CD4-positive, alpha-beta T cell treated with Interleukin-21 for 1 hour (primary cell): ENCODE measurements at regions not wholly inside any gene's neighbourhood (a gene's known extent, or its start where the extent isn't known, plus 50 kb on each side); places are given as distances from the start of the nearest gene placed in this dataset.
"Not testable (repeated sequence)": the region's sequence is repeated elsewhere in the genome, so short reads cannot be mapped to it uniquely, and the experiment has no call there.

ENCODE experiments used
- DNase-seq: peaks from one replicate; pipeline ENCODE4 v3.0.0-alpha.2; 2020

DNA sequence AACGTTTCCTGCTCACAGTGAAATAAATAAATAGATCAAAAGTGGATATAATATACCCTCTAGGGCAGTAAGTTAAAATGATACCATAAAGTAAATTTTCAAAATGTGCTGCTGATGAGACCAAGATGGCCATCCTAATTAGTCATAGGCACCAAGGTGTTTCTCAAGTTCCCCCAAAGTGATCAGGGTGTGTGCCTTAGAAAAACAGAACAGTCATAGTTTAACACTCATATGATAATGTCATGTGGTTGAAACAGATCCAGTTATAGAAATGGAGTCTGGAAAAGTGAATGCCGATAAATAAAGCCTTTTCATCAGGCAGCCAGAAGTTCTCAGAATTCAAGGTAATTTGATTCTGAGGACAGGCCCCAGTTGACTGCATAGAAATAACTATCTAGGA is 161.5 kb upstream of the CDKN2B start:
- no peak for DNase-seq

DNA sequence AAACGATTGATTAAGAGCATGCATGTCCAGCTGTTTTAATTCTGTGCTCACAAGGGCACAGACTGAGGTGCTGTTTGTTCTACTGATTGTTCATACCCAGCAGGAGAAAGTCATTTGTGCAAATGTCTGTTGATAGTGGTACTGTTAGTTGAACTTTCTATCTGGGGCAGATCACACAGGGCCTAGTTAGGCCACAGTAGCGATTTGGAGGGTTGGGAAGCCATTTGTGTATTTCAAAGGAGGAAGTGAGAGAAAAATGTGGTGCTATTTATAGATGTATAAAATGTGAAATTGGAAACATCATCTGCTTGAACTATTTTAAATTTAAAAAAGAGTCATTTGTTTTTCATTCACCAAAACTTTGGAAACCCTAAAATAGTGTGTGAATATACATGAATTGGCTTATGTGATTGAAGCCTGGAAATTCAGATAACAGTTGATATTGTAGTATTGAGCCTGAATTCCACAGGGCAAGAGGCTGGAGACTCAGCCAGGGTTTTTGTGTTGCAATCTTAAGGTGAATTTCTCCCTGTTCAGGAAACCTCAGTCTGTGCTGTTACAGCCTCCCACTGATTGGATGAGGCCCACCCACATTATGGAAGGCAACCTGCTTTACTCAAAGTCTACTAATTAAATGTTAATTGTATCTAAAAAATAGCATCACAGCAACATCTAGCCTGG is 162.0 kb upstream of the CDKN2B start:
- DNase-seq, result no peak

DNA sequence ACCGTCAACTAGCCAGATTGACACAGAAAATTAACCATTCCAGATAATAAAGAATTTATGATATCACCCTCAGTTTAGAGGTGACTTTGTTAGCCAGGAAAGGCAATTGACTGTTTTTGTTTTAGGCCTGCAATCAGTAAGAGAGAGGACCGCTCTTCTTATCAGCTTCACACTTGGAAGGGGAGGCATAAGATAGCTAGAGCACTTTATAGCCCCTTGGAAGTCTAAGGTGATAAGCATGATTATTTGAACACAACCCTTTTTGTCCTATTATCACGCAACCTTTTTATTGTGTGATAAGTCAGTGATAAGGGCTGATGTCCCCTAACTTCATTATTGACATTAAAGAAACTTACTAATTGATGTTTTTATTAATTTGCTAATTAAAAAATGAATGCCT is 162.6 kb upstream of the CDKN2B start:
- DNase-seq, result no peak

- DNase-seq, result no peak
Observed at GRCh38 chr9:22173908-22174307, 164.8 kb upstream of the CDKN2B start.

GRCh38 chr9:22175972-22176545 is 167.0 kb upstream of the CDKN2B start:
- no peak for DNase-seq

GRCh38 chr9:22181021-22181420 is 171.9 kb upstream of the CDKN2B start:
- not testable (repeated sequence) for DNase-seq

DNA sequence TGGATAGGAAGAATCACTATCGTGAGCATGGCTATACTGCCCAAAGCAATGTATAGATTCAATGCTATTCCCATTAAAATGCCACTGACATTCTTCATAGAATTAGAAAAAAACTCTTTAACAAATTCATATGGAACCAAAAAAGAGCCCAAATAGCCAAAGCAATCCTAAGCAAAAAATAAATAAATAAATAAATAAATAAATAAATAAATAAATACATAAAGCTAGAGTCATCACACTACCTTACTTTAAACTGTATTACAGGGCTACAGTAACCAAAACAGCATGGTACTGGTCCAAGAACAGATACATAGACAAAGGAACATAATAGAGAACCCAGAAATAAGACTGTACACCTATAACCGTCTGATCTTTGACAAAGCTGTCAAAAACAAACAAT is 180.4 kb upstream of the CDKN2B start:
- DNase-seq, result no peak

DNA sequence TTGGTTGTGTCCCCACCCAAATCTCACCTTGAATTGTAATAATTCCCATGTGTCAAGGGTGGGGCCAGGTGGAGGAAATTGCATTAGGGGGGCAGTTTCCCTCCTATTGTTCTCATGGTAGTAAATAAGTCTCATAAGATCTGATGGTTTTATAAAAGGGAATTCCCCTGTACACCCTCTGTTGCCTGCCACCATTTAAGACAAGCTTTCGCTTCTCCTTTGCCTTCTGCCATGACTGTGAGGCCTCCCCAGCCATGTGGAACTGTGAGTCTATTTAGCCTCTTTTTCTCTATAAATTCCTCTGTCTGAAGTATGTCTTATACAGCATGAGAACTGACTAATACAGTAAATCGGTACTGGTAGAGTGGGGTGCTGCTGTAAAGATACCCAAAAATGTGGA is 187.9 kb upstream of the CDKN2B start:
- DNase-seq, result not testable (repeated sequence)

DNA sequence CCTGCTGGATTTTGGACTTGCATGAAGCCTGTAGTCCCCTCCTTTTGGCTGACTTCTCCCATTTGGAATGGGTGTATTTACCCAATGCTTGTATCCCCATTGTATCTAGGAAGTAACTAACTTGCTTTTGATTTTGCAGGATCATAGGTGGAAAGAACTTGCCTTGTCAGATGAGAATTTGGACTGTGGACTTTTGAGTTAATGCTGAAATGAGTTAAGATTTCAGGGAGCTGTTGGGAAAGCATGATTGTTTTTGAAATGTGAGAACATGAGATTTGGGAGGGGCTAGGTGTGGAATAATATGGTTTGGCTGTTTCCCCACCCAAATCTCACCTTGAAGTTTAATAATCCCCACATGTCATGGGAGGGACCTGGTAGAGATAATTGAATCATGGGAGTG is 189.6 kb upstream of the CDKN2B start:
- DNase-seq, result no peak

- no peak for DNase-seq
Observed at GRCh38 chr9:22201256-22201655, 192.2 kb upstream of the CDKN2B start.

GRCh38 chr9:22203371-22204138 is 194.4 kb upstream of the CDKN2B start:
- no peak for DNase-seq

DNA sequence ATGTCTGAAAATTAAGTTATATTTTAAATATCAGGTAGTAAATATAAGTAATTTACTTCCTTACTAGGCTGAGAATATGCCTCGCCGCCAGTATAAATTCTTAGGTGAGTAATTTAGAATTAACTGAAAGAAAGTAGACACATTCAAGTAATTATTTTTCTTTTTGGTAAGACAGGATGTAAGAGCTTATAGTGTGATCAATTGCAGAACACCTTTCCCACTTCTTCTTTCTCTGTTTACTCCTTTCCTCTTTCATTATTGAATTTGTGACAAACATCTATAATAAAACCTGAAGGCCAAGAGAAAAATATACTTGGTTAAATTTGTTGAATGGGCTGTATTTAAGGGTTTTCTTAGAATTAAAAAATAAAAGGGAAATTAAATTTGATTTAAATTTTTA is 195.1 kb upstream of the CDKN2B start:
- no peak for DNase-seq

GRCh38 chr9:22206833-22207232 is 197.7 kb upstream of the CDKN2B start:
- DNase-seq, result no peak

DNA sequence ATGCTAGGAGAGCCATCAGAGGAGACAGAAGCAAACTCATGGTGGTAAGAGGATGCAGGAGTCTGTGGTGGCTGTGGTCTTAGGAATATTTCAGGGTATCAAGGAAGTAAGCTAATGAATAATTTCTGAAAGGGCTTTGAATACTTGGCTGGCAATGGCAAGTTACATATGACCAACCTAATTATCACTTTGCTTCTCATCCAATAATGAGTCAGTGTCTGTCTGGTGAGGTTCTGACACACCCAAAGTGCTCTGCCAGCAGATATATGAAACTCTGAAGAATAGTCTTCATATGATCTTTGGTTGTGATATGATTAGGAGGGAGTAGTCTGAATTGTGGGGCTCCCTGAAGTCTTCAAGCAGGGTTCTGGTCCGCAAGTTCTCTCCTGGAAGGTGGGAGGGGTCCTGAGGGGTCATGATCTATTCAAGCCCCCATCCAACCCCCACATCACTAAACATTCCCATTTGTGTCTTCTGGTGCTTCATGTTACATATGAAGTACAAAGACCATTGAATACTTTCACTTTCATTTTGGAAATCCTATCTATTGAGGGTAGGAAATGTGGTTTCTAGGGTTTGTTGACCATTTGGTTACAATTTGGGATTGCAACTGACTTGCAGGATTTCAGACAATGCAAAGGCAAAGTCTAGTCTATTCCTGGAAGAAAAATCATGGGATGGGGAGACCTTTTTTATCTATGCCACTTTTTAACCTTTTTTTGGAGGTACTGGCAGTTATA is 199.9 kb upstream of the CDKN2B start:
- no peak for DNase-seq

DNA sequence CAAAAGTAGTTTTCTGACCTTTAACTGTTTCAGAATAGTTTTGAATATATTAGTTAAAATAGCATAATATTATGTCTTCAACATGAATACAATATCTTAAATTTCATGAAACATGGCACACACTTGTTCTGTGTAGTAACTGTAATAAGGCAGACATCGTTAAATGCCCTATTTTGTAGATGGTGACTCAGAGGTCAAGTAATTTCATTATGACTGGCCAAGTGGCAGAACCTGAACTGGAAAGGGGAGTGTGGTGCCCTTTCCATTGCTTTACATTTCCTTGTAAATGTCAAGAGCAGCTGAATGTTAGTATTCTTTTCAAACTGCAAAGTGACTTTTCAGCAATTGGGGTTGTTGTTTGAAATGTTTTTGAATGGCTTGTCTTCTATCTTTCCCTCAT is 201.2 kb upstream of the CDKN2B start:
- DNase-seq, result no peak

- DNase-seq, result no peak
Observed at GRCh38 chr9:22210936-22211335, 201.8 kb upstream of the CDKN2B start.

- DNase-seq, result no peak
Observed at GRCh38 chr9:22211588-22212360, 202.7 kb upstream of the CDKN2B start.

DNA sequence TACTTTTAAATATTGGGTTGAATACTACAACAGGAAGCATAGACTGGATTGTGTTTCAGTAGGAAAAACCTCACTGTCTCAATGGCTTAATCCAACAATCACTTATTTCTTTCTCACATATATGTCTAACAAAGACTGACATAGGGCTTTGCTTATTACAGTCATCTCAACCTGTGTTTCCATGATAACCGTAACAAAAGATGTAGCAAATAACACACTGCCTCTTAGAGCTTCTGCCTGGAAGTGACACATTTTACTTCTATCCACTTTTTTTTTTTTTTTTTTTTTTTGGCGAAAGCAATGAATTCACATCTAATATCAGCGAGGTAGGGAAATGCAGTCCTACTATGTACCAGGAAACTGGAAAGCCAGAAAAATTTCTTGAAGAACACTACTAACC is 204.9 kb upstream of the CDKN2B start:
- DNase-seq, result no peak

DNA sequence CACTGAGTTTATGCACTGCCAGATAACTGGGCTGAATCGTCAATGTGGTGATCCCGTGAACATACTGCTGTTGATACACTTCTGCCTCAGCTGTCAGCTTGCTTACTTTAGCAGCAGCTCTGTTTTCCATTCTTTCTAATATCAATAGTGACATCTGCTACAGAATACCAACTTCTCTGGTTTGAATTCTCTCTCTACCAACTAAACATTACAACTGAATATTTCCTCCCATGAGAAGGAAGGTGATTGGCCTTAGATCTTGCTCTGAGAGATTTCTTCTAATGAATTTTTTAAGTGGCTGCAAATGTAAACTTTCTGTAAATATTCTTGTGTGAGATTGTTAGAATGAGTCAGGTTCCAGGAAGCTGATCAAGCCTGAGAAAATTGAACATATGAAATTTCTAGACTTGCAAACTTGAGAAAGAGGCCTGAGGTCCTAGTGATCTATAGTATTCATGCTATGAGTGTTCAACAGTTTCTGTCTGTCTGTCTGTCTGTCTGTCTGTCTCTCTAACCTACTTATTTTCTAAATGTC is 205.5 kb upstream of the CDKN2B start:
- no peak for DNase-seq

- DNase-seq, result no peak
Observed at GRCh38 chr9:22215521-22215920, 206.4 kb upstream of the CDKN2B start.

- no peak for DNase-seq
Observed at GRCh38 chr9:22216730-22217172, 207.6 kb upstream of the CDKN2B start.

DNA sequence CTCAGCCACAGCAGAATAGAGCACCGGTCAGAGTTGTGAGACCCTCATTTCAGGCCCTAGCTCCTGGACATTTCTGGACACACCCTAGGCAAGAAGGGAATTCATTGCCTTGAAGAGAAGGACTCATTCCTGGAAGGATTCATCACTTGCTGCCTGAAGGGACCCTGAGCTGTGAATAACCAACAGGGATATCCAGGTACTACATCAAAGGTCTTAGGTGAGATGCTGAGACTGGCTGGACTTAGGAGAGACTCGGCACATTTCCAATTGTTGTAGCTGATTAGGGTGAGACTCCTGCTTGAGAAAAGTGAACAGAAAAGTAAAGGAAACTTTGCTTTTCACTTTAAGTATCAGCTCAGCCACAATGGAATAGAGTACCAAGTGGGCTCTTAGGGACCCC is 208.1 kb upstream of the CDKN2B start:
- no peak for DNase-seq
